ENCODE measurements at regions not wholly inside any gene's neighbourhood (a gene's known extent, or its start where the extent isn't known, plus 50 kb on each side); places are given as distances from the start of the nearest gene placed in this dataset.

GRCh38 chr9:79384091-79384490 lies 187.7 kb upstream of the TLE4 start:
- no peaks in the 10 kb centered on the region for H3K9me3 ChIP-seq (ENCODE audit: insufficient read depth, low read length)
- TF ChIP-seq CTCF (IDR thresholded peaks at IDR 0.05; ENCODE audit: insufficient read depth, low read length, poor library complexity, severe bottlenecking): no peak
- TF ChIP-seq EZH2phosphoT487 (conservative IDR thresholded peaks at IDR 0.05; ENCODE audit: low read length): no peak
- no peaks in the 10 kb centered on the region for H3F3A ChIP-seq (ENCODE audit: insufficient read depth)

GRCh38 chr9:79384501-79384900 lies 187.3 kb upstream of the TLE4 start:
- H2AFZ ChIP-seq (ENCODE audit: low read depth, low read length, severe bottlenecking): no peak overlapping the region
- peak overlapping the region; percentile 65 for H3K27ac ChIP-seq (ENCODE audit: low read depth, low read length)
- no peaks in the 10 kb centered on the region for H4K20me1 ChIP-seq (ENCODE audit: low read depth, low read length)
- H3K36me3 ChIP-seq (ENCODE audit: low read length): no peaks in the 10 kb centered on the region
- H3K79me2 ChIP-seq (ENCODE audit: insufficient read depth, low read length): no peaks in the 10 kb centered on the region
- H3K4me3 ChIP-seq (ENCODE audit: insufficient read depth, low read length, poor library complexity, severe bottlenecking): no peak overlapping the region
- H3K27me3 ChIP-seq (ENCODE audit: low read length): no peaks in the 10 kb centered on the region
- H3K9me2 ChIP-seq (replicated peaks; ENCODE audit: insufficient read depth, low read length): no peaks in the 10 kb centered on the region
- no peaks in the 10 kb centered on the region for H3F3A ChIP-seq (ENCODE audit: insufficient read depth)
- TF ChIP-seq EZH2phosphoT487 (conservative IDR thresholded peaks at IDR 0.05; ENCODE audit: low read length): no peak
- TF ChIP-seq CTCF (IDR thresholded peaks at IDR 0.05; ENCODE audit: insufficient read depth, low read length, poor library complexity, severe bottlenecking): no peak
- H3K9me3 ChIP-seq (ENCODE audit: insufficient read depth, low read length): no peaks in the 10 kb centered on the region
- no peak overlapping the region for H3K9ac ChIP-seq (ENCODE audit: low read length)
- H3K4me2 ChIP-seq (ENCODE audit: low read depth, low read length, poor library complexity, severe bottlenecking): peak overlapping the region; percentile 37

More at GRCh38 chr9:79384091-79384490, 187.7 kb upstream of the TLE4 start:
- Histone ChIP-seq H3K4me3 (ENCODE audit: insufficient read depth, low read length, poor library complexity, severe bottlenecking) (no peak overlapping the region), H3K27me3 (ENCODE audit: low read length) (no peaks in the 10 kb centered on the region), H3K9me2 (replicated peaks; ENCODE audit: insufficient read depth, low read length) (no peaks in the 10 kb centered on the region), H3K4me2 (ENCODE audit: low read depth, low read length, poor library complexity, severe bottlenecking) (peak overlapping the region; percentile 37), H3K9ac (ENCODE audit: low read length) (no peak overlapping the region), H2AFZ (ENCODE audit: low read depth, low read length, severe bottlenecking) (no peak overlapping the region), H4K20me1 (ENCODE audit: low read depth, low read length) (no peaks in the 10 kb centered on the region), H3K27ac (ENCODE audit: low read depth, low read length) (peak overlapping the region; percentile 65), H3K79me2 (ENCODE audit: insufficient read depth, low read length) (no peaks in the 10 kb centered on the region), H3K36me3 (ENCODE audit: low read length) (no peaks in the 10 kb centered on the region)

GRCh38 chr9:79387101-79387835 lies 184.5 kb upstream of the TLE4 start:
- peak overlapping the region; percentile 29 for H2AFZ ChIP-seq (ENCODE audit: low read depth, low read length, severe bottlenecking)
- H3F3A ChIP-seq (ENCODE audit: insufficient read depth): no peaks in the 10 kb centered on the region
- H4K20me1 ChIP-seq (ENCODE audit: low read depth, low read length): no peaks in the 10 kb centered on the region
- H3K9me2 ChIP-seq (replicated peaks; ENCODE audit: insufficient read depth, low read length): no peaks in the 10 kb centered on the region
- H3K79me2 ChIP-seq (ENCODE audit: insufficient read depth, low read length): no peaks in the 10 kb centered on the region
- no peaks in the 10 kb centered on the region for H3K9me3 ChIP-seq (ENCODE audit: insufficient read depth, low read length)
- TF ChIP-seq EZH2phosphoT487 (conservative IDR thresholded peaks at IDR 0.05; ENCODE audit: low read length): no peak
- no peak for TF ChIP-seq CTCF (IDR thresholded peaks at IDR 0.05; ENCODE audit: insufficient read depth, low read length, poor library complexity, severe bottlenecking)
- 0 out of 2 replicates have a peak overlapping the region, but pooled peaks have one; percentile 19 for H3K27ac ChIP-seq (ENCODE audit: low read depth, low read length)
- no peak overlapping the region for H3K4me3 ChIP-seq (ENCODE audit: insufficient read depth, low read length, poor library complexity, severe bottlenecking)
- no peaks in the 10 kb centered on the region for H3K27me3 ChIP-seq (ENCODE audit: low read length)
- H3K9ac ChIP-seq (ENCODE audit: low read length): no peak overlapping the region
- H3K36me3 ChIP-seq (ENCODE audit: low read length): no peaks in the 10 kb centered on the region
- peak overlapping the region; percentile 20 for H3K4me2 ChIP-seq (ENCODE audit: low read depth, low read length, poor library complexity, severe bottlenecking)
